GM12878 (cell line): ENCODE measurements at regions not wholly inside any gene's neighbourhood (a gene's known extent, or its start where the extent isn't known, plus 50 kb on each side); places are given as distances from the start of the nearest gene placed in this dataset.

Source experiments
- ATAC-seq: fragments of 200-7000 bp; cut with Tn5 transposase; 3 replicates; pipeline ENCODE4 v1.9.1; 2020; ENCODE audit warnings: mild to moderate bottlenecking, moderate library complexity
- BruUV-seq: library from RNA; stranded (reverse); fragments of 400-500 nt; replicated peaks from 2 replicates; lab custom pipeline; 2021; lab: Mats Ljungman, UMichigan
- CTCF ChIA-PET: fragments of 300-600 bp; sonication (Branson Sonifier 250); formaldehyde crosslinking; extraction: SDS; loops from one replicate; lab custom pipeline; 2021; ENCODE audit warnings: inconsistent platforms; lab: Yijun Ruan, JAX
- POLR2A ChIA-PET: fragments of 350-600 bp; formaldehyde crosslinking; extraction: SDS; loops from one replicate; lab custom pipeline; 2021; ENCODE audit warnings: inconsistent platforms; lab: Charles Lee
- RAD21 ChIA-PET: fragments of 300-600 bp; sonication (Branson Sonifier 250); formaldehyde crosslinking; loops from one replicate; lab custom pipeline; 2023; ENCODE audit warnings: antibody characterized with exemption; ENCODE audit not compliant: unreplicated experiment; lab: Charles Lee
- SMC1A ChIA-PET: fragments of 300-600 bp; sonication (Branson Sonifier 250); formaldehyde crosslinking; loops from one replicate; lab custom pipeline; 2023; ENCODE audit not compliant: unreplicated experiment, uncharacterized antibody; lab: Charles Lee
- DNase-seq: peaks from one replicate; pipeline ENCODE4 v3.0.0-alpha.2; 2011; ENCODE audit warnings: low read depth, low spot score
- FAIRE-seq: peaks from 3 replicates; lab custom pipeline; 2011; peaks lifted over from hg19 to GRCh38; lab: Jason Lieb, UNC
- H2AFZ ChIP-seq: 2 replicates; pipeline ENCODE4 v1.6.0; 2011; ENCODE audit warnings: low read depth, low read length, control low read depth; ENCODE audit not compliant: control insufficient read depth
- H3K27ac ChIP-seq: 2 replicates; pipeline ENCODE4 v1.5.1; 2011; ENCODE audit warnings: control low read depth; ENCODE audit not compliant: control insufficient read depth, insufficient read depth
- H3K27me3 ChIP-seq, 2 experiments: replicated peaks in 1 of 2; 2 replicates each; pipeline versions ENCODE4 v1.6.0 to v1.6.1; 2011; ENCODE audit warnings: low read length in 1 of 2; ENCODE audit not compliant: control insufficient read depth in 2 of 2, insufficient read depth in 2 of 2
- H3K36me3 ChIP-seq, 2 experiments: 2 replicates each; pipeline ENCODE4 v1.5.1; 2011; ENCODE audit warnings: low read length in 1 of 2; ENCODE audit not compliant: control insufficient read depth in 2 of 2, insufficient read depth in 2 of 2
- H3K4me1 ChIP-seq: 2 replicates; pipeline ENCODE4 v1.6.1; 2011; ENCODE audit warnings: mild to moderate bottlenecking, low read length, moderate library complexity, mixed read lengths; ENCODE audit not compliant: control insufficient read depth, insufficient read depth
- H3K4me2 ChIP-seq: 2 replicates; pipeline ENCODE4 v1.6.0; 2011; ENCODE audit warnings: control low read depth; ENCODE audit not compliant: control insufficient read depth, insufficient read depth
- H3K4me3 ChIP-seq: fragments of 200-600 bp; sonication (generic); 2 replicates; pipeline ENCODE4 v1.5.1; 2016
- H3K79me2 ChIP-seq: 2 replicates; pipeline ENCODE4 v1.6.0; 2011; ENCODE audit warnings: low read length; ENCODE audit not compliant: control insufficient read depth, insufficient read depth
- H3K9ac ChIP-seq: 2 replicates; pipeline ENCODE4 v1.8.0; 2011; ENCODE audit warnings: low read length, control low read depth, mixed read lengths; ENCODE audit not compliant: control insufficient read depth, insufficient read depth
- H3K9me3 ChIP-seq: replicated peaks from 3 replicates; pipeline ENCODE4 v1.5.1; 2011; ENCODE audit warnings: mild to moderate bottlenecking, low read length; ENCODE audit not compliant: control insufficient read depth, insufficient read depth
- H4K20me1 ChIP-seq: 2 replicates; pipeline ENCODE4 v1.6.0; 2011; ENCODE audit not compliant: control insufficient read depth, insufficient read depth
- ASH2L ChIP-seq: fragments of 300-600, 200-600 bp; sonication (generic); IDR thresholded peaks from 2 replicates; pipeline ENCODE4 v1.6.1; 2017; ENCODE audit warnings: low read depth, mild to moderate bottlenecking, borderline replicate concordance
- CBFB ChIP-seq: IDR thresholded peaks from 2 replicates; pipeline ENCODE4 v1.6.1; 2016; ENCODE audit warnings: antibody characterized with exemption, low read depth
- CEBPZ ChIP-seq: fragments of 150-350 bp; IDR thresholded peaks from 2 replicates; pipeline ENCODE4 v1.6.1; 2016; ENCODE audit warnings: low read depth, low read length
- E2F4 ChIP-seq: IDR thresholded peaks from 2 replicates; pipeline ENCODE4 v1.6.1; 2012; ENCODE audit warnings: low read depth, low read length, improper control_type of control experiment
- ETV6 ChIP-seq, 2 experiments: fragments of 450-650 bp in 1 of 2; IDR thresholded peaks in 1 of 2; conservative IDR thresholded peaks in 1 of 2; 2 replicates each; pipeline ENCODE4 v1.6.1; 2014; ENCODE audit warnings: antibody characterized with exemption in 1 of 2, borderline replicate concordance in 1 of 2, low read depth in 1 of 2, mild to moderate bottlenecking in 1 of 2, moderate library complexity in 1 of 2
- FOXK2 ChIP-seq: fragments of 450-650 bp; IDR thresholded peaks from 2 replicates; pipeline ENCODE4 v1.6.1; 2017; ENCODE audit warnings: mild to moderate bottlenecking, moderate library complexity
- HDAC6 ChIP-seq: fragments of 200-600 bp; sonication (generic); IDR thresholded peaks from one replicate; pipeline ENCODE4 v1.8.0; 2017; ENCODE audit warnings: antibody characterized with exemption; ENCODE audit not compliant: unreplicated experiment
- KAT2A ChIP-seq: conservative IDR thresholded peaks from 2 replicates; pipeline ENCODE4 v1.6.1; 2011; ENCODE audit warnings: low read depth, low read length; ENCODE audit not compliant: control insufficient read depth
- MAX ChIP-seq: IDR thresholded peaks from 2 replicates; pipeline ENCODE4 v1.6.1; 2012; ENCODE audit warnings: low read depth, low read length, improper control_type of control experiment
- MXI1 ChIP-seq: fragments of 150-350 bp; IDR thresholded peaks from 2 replicates; pipeline ENCODE4 v1.6.1; 2011; ENCODE audit warnings: low read depth, mild to moderate bottlenecking, inconsistent platforms, low read length, improper control_type of control experiment
- MYC ChIP-seq: IDR thresholded peaks from 2 replicates; pipeline ENCODE4 v1.6.1; 2011; ENCODE audit warnings: mild to moderate bottlenecking, low read length, moderate library complexity, inconsistent platforms; ENCODE audit not compliant: insufficient read depth, insufficient replicate concordance, insufficient read length, severe bottlenecking
- RCOR1 ChIP-seq: conservative IDR thresholded peaks from 2 replicates; pipeline ENCODE4 v1.6.1; 2012; ENCODE audit warnings: low read depth, low read length, improper control_type of control experiment
- RELA ChIP-seq: fragments of 450-650 bp; IDR thresholded peaks from 2 replicates; pipeline ENCODE4 v1.8.0; 2014; ENCODE audit warnings: borderline replicate concordance; ENCODE audit not compliant: partially characterized antibody
- RELB ChIP-seq: fragments of 450-650 bp; IDR thresholded peaks from 2 replicates; pipeline ENCODE4 v1.6.1; 2017; ENCODE audit warnings: low read depth, mild to moderate bottlenecking, moderate library complexity
- SMC3 ChIP-seq: IDR thresholded peaks from 2 replicates; pipeline ENCODE4 v1.6.1; 2011; ENCODE audit warnings: low read length, improper control_type of control experiment, borderline replicate concordance
- SP1 ChIP-seq: IDR thresholded peaks from one replicate; pipeline ENCODE4 v1.6.1; 2011; ENCODE audit warnings: low read depth, low read length
- SPI1 ChIP-seq: IDR thresholded peaks from 2 replicates; pipeline ENCODE4 v1.6.1; 2011; ENCODE audit warnings: low read depth, mild to moderate bottlenecking, low read length, moderate library complexity, borderline replicate concordance; ENCODE audit not compliant: insufficient read depth
- SRF ChIP-seq, 2 experiments: IDR thresholded peaks; 2 replicates each; pipeline ENCODE4 v1.6.1; 2011; ENCODE audit warnings: low read depth in 2 of 2, low read length in 2 of 2, mild to moderate bottlenecking in 1 of 2, moderate library complexity in 1 of 2
- WRNIP1 ChIP-seq: IDR thresholded peaks from 2 replicates; pipeline ENCODE4 v1.6.1; 2011; ENCODE audit warnings: low read depth, low read length, improper control_type of control experiment, borderline replicate concordance
- WGBS: methylation state at CpG from one replicate; pipeline ENCODE4 v1.1.6; 2016; ENCODE audit warnings: low lambda C conversion rate; ENCODE audit not compliant: insufficient replicate concordance, insufficient coverage; ENCODE audit errors: missing lambda C conversion rate; 5-methylcytosine and 5-hydroxymethylcytosine counted together
- in situ Hi-C: fragments of 300-500 bp; cut with MboI; formaldehyde crosslinking; loops from 9 replicates; pipeline ENCODE4 v1.14.3; 2018; ENCODE audit warnings: mixed read lengths
- intact Hi-C: fragments of 100-400 bp; cut with micrococcal nuclease; formaldehyde crosslinking; loops from one replicate; pipeline ENCODE4 v1.14.2; 2022; ENCODE audit not compliant: unreplicated experiment

DNA sequence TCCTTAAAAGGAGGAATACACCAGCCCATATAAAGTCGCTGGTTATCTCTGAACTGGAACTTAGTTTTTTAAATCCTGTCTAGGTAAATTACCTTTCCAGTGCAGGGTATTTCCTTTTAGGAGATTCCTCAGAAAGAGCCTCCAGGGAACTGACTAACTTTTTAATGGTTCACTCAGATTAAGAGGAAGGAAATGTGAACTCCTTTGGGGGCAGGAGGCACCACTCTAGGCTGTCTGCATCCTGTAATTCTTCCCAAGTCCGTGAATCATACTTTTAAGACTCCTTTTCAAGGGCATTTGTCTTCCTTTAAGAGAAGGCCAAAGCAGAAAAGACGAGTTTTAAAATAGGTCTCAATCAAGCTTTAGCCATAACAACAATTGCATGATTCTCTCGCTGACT lies 871.2 kb upstream of the NR2F2 start:
- no peaks in the 10 kb centered on the region for H4K20me1 ChIP-seq
- no peak overlapping the region for H3K27ac ChIP-seq
- H3K27me3 ChIP-seq, result no peaks in the 10 kb centered on the region
- no peaks in the 10 kb centered on the region for H3K36me3 ChIP-seq
- H3K79me2 ChIP-seq, result no peaks in the 10 kb centered on the region
- intact Hi-C loops, result no loop called here
- in situ Hi-C loops, result no loop called here
- no peaks in the 10 kb centered on the region for H3K4me1 ChIP-seq
- DNase-seq, result no peak
- H3K9ac ChIP-seq, result no peak overlapping the region
- H2AFZ ChIP-seq, result no peak overlapping the region
- no peak overlapping the region for H3K4me2 ChIP-seq
- H3K9me3 ChIP-seq, result no peaks in the 10 kb centered on the region
- no TSS peak for BruUV-seq
- SMC1A ChIA-PET, result interaction anchor here (1.3 kb wide), 1 partner anchor 10 kb away, joined by 6 read pairs; no protein-coding TSS in a partner anchor
- 12% methylated on average over 4 of the region's 4 CpGs for WGBS
- FAIRE-seq, result no peak
- H3K4me3 ChIP-seq, result no peak overlapping the region
- ATAC-seq, result no peak
- no peak for TF ChIP-seq FOXK2
- TF ChIP-seq SRF (IDR thresholded peaks at IDR 0.05; ENCODE audit: low read depth in 2 of 2, low read length in 2 of 2), result no peak
- TF ChIP-seq CEBPZ, result no peak
- TF ChIP-seq RELB, result no peak
- no peak for TF ChIP-seq RELA
- TF ChIP-seq HDAC6, result no peak
- no peak for TF ChIP-seq SMC3
- TF ChIP-seq MAX, result no peak
- TF ChIP-seq RCOR1, result no peak
- no peak for TF ChIP-seq MXI1
- TF ChIP-seq CBFB, result no peak
- no peak for TF ChIP-seq ETV6 (conservative IDR thresholded peaks at IDR 0.05 in 1 of 2, IDR thresholded peaks at IDR 0.05 in 1 of 2; ENCODE audit: borderline replicate concordance in 1 of 2, low read depth in 1 of 2)
- no peak for TF ChIP-seq E2F4
- no peak for TF ChIP-seq SP1
- no peak for TF ChIP-seq MYC
- TF ChIP-seq KAT2A, result no peak
- no peak for TF ChIP-seq SPI1
- no peak for TF ChIP-seq WRNIP1
- no peak for TF ChIP-seq ASH2L
- RAD21 ChIA-PET, result no interaction called here
- CTCF ChIA-PET, result no interaction called here
- POLR2A ChIA-PET, result no interaction called here
